ENCODE measurements at regions not wholly inside any gene's neighbourhood (a gene's known extent, or its start where the extent isn't known, plus 50 kb on each side); places are given as distances from the start of the nearest gene placed in this dataset.
"Not testable (repeated sequence)": the region's sequence is repeated elsewhere in the genome, so short reads cannot be mapped to it uniquely, and the experiment has no call there.

DNA sequence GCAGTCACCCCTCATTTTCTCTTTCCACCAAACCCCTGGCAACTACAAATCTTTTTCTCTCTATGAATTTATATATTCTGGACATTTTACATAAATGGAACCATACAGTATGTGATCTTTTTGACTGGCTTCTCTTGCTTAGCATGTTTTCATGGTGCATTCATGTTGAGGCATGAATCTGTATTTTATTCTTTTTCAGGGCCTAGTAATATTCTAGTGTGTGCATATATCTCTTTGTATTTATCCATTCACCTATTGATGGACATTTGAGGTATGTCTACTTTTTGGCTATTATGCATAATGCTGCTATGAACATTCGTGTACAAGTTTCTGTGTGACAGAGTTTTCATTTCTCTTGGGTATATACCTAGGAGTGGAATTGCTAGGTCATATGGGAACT lies 78.2 kb downstream of the HACD1 start:
- no CpG with 5 or more reads among the region's 1 CpG for WGBS (ENCODE audit: insufficient coverage, low lambda C conversion rate)
- Histone ChIP-seq H3K27ac (ENCODE audit: low read length) (no peak overlapping the region), H3K4me3 (ENCODE audit: low read length) (no peak overlapping the region), H3K36me3 (ENCODE audit: control insufficient read depth, insufficient read depth, low read length) (no peaks in the 10 kb centered on the region), H3K9me3 (ENCODE audit: control insufficient read depth, low read depth, low read length) (no peaks in the 10 kb centered on the region), H3K27me3 (ENCODE audit: control insufficient read depth, insufficient read depth, low read length) (no peaks in the 10 kb centered on the region), H3K4me1 (ENCODE audit: control insufficient read depth, insufficient read depth, low read length) (no peaks in the 10 kb centered on the region)
- no peak for DNase-seq

DNA sequence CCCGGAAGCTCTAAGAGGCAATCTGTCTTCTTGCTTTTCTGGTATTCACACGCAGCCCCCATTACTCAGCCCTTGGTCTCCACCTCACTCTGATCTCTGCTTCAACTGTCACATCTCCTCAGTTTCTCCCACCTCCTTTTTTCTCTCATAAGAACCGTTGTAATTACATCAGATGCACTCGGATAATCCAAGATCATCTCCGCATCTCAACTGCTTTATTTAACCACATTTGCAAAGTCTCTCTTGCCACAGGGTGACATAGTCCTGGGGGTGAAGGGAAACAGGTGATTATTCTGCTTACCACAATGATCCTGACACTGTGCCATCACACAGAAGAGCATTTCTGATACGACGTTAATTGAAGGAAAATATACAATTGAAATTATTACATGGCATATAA lies 79.9 kb downstream of the HACD1 start:
- no peaks in the 10 kb centered on the region for H3K9me3 ChIP-seq (ENCODE audit: control insufficient read depth, low read depth, low read length)
- no peak overlapping the region for H3K27ac ChIP-seq (ENCODE audit: low read length)
- DNase-seq: no peak
- H3K36me3 ChIP-seq (ENCODE audit: control insufficient read depth, insufficient read depth, low read length): no peaks in the 10 kb centered on the region
- no peaks in the 10 kb centered on the region for H3K27me3 ChIP-seq (ENCODE audit: control insufficient read depth, insufficient read depth, low read length)
- no peaks in the 10 kb centered on the region for H3K4me1 ChIP-seq (ENCODE audit: control insufficient read depth, insufficient read depth, low read length)
- no peak overlapping the region for H3K4me3 ChIP-seq (ENCODE audit: low read length)
- 87% methylated on average over 4 of the region's 7 CpGs for WGBS (ENCODE audit: insufficient coverage, low lambda C conversion rate)

DNA sequence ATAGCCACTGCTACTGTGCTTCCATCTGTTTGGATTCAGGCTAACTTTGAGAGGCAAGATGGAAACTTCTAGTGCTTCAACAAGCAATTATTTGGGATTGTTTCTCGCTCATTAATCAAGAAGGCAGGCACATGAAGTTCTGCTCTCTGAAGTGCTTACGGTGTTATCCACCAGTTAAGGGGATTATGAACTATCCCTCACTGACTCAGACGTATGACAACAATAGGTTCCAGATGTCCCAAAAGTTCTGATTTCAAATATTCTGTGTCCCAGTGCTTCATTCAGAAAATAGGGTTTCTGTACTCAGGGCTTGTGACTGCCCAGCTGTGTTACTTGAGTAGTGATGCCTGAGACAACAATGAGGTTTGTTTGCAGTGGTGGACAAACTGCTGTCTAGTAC lies 81.0 kb downstream of the HACD1 start:
- Histone ChIP-seq H3K4me3 (ENCODE audit: low read length) (no peak overlapping the region), H3K4me1 (ENCODE audit: control insufficient read depth, insufficient read depth, low read length) (no peaks in the 10 kb centered on the region), H3K9me3 (ENCODE audit: control insufficient read depth, low read depth, low read length) (no peaks in the 10 kb centered on the region), H3K36me3 (ENCODE audit: control insufficient read depth, insufficient read depth, low read length) (no peaks in the 10 kb centered on the region), H3K27ac (ENCODE audit: low read length) (no peak overlapping the region), H3K27me3 (ENCODE audit: control insufficient read depth, insufficient read depth, low read length) (no peaks in the 10 kb centered on the region)
- WGBS (ENCODE audit: insufficient coverage, low lambda C conversion rate): no CpG with 5 or more reads among the region's 3 CpGs
- DNase-seq: no peak

DNA sequence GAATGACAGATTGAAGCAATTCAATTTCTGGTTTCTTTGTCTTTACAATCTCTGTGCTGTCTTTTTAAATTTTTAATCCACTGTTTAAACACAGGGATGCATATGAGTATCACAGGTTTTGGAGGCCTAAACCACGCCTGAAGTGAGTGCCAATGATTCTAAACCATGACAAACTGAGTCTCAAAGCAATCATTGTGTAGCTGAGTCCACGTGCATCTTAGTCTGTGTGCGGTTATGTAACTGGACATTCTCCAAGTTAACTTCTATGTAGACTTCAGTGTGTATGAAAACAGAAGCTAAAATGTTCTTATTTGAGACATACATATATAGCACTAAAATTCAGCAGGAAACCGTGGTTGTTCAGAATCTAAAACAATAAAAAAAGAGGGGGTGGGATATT lies 79.3 kb upstream of the ST8SIA6 start:
- Histone ChIP-seq H3K4me1 (ENCODE audit: control insufficient read depth, insufficient read depth, low read length) (no peaks in the 10 kb centered on the region), H3K9me3 (ENCODE audit: control insufficient read depth, low read depth, low read length) (no peaks in the 10 kb centered on the region), H3K4me3 (ENCODE audit: low read length) (no peak overlapping the region), H3K27ac (ENCODE audit: low read length) (no peak overlapping the region), H3K27me3 (ENCODE audit: control insufficient read depth, insufficient read depth, low read length) (no peaks in the 10 kb centered on the region), H3K36me3 (ENCODE audit: control insufficient read depth, insufficient read depth, low read length) (no peaks in the 10 kb centered on the region)
- WGBS (ENCODE audit: insufficient coverage, low lambda C conversion rate): 83% methylated on average over 1 of the region's 4 CpGs
- DNase-seq: no peak

DNA sequence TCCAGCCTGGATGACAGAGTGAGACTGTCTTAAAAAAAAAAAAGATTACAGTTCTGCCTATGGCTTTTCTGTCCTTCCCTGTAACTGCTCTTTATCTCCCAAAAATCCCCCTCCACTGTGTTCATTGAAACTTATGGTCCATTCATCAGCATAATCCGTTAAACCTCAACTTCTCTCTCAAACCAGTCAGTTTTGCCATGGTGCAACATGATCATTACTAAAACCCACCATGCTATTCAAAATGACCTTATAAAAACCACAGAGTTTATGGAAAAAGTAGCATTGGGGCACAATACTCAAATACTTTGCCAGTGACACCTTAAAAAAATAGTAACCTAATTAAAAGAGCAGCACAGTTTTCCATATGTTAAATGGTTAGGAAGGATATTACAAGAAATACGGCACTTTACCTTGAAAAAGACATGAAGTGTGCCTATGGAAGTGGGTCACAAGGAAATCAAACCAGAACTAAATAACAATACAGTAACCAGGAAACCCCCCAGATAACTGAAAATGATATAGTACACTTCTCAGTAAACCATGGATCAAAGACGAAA lies 74.0 kb upstream of the ST8SIA6 start:
- H3K4me3 ChIP-seq (ENCODE audit: low read length): no peak overlapping the region
- H3K36me3 ChIP-seq (ENCODE audit: control insufficient read depth, insufficient read depth, low read length): no peaks in the 10 kb centered on the region
- no peaks in the 10 kb centered on the region for H3K9me3 ChIP-seq (ENCODE audit: control insufficient read depth, low read depth, low read length)
- no peaks in the 10 kb centered on the region for H3K27me3 ChIP-seq (ENCODE audit: control insufficient read depth, insufficient read depth, low read length)
- H3K27ac ChIP-seq (ENCODE audit: low read length): no peak overlapping the region
- H3K4me1 ChIP-seq (ENCODE audit: control insufficient read depth, insufficient read depth, low read length): no peaks in the 10 kb centered on the region
- 90% methylated on average over 3 of the region's 3 CpGs for WGBS (ENCODE audit: insufficient coverage, low lambda C conversion rate)
- no peak for DNase-seq

DNA sequence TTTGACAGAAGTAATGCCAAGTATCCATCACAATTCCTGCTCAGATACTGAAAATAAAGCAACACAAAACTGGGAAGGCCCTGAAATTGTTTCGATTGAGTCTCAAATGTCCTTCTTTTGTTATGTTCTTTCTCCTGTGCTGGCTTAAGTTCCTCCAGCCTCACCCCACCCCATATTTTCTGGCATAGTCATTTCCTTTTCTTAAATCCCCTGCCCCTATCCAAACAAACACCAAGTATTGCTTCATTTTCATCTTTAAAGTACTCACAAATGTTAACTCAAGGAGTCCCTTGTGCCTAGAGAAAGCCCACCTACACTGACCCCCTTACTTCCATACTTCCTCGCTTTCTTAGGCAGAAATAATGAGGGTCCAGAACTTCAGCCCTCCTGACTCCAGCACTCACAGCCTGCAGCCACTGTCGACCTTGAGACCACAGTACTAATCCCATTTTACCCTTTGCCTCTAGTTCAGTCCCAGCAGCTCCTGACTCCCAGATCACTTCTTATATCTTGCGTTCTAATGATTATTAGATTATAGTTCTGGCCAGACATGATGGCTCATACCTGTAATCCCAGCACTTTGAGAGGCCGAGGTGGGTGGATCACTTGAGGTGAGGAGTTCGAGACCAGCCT lies 73.2 kb upstream of the ST8SIA6 start:
- no peaks in the 10 kb centered on the region for H3K9me3 ChIP-seq (ENCODE audit: control insufficient read depth, low read depth, low read length)
- H3K4me1 ChIP-seq (ENCODE audit: control insufficient read depth, insufficient read depth, low read length): no peaks in the 10 kb centered on the region
- H3K27me3 ChIP-seq (ENCODE audit: control insufficient read depth, insufficient read depth, low read length): no peaks in the 10 kb centered on the region
- 87% methylated on average over 3 of the region's 6 CpGs for WGBS (ENCODE audit: insufficient coverage, low lambda C conversion rate)
- no peak for DNase-seq
- no peak overlapping the region for H3K4me3 ChIP-seq (ENCODE audit: low read length)
- H3K27ac ChIP-seq (ENCODE audit: low read length): no peak overlapping the region
- H3K36me3 ChIP-seq (ENCODE audit: control insufficient read depth, insufficient read depth, low read length): no peaks in the 10 kb centered on the region

DNA sequence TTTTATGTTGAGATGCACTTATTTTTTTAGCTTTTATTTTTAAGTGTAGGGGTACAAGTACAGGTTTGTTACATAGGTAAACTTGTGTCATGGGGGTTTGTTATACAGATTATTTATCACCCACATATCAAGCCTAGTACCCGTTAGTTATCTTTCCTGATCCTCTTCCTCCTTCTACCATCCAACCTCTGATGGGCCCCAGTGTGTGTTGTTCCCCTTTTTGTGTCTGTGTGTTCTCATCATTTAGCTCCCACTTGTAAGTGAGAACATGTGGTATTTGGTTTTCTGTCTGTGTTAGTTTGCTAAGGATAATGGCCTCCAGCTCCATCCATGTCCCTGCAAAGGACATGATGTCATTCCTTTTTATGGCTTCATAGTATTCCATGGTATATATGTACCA lies 72.2 kb upstream of the ST8SIA6 start:
- not testable (repeated sequence) for H3K36me3 ChIP-seq (ENCODE audit: control insufficient read depth, insufficient read depth, low read length); H3K9me3 ChIP-seq (ENCODE audit: control insufficient read depth, low read depth, low read length); H3K4me1 ChIP-seq (ENCODE audit: control insufficient read depth, insufficient read depth, low read length); DNase-seq; H3K27me3 ChIP-seq (ENCODE audit: control insufficient read depth, insufficient read depth, low read length); H3K27ac ChIP-seq (ENCODE audit: low read length); H3K4me3 ChIP-seq (ENCODE audit: low read length)
- WGBS (ENCODE audit: insufficient coverage, low lambda C conversion rate): no CpG with 5 or more reads among the region's 1 CpG

DNA sequence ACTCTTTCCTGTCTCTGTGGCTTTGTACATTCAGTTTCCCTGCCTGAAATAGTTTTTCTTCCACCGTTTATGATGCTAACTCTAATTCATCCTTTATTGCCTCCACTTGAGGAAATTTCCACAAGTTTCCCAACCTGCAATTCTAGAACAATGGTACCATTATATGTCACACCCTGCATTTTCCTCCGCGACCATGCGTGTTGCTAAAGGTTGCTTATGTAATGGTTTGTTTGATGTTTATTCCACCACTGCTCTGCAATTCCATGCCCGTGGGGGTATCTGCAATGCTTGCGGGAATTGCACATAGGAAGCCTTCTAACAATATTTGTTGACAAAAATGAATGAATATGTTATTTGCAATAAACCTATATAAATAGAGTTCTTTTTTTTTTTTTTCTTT lies 69.5 kb upstream of the ST8SIA6 start:
- WGBS (ENCODE audit: insufficient coverage, low lambda C conversion rate): 83% methylated on average over 1 of the region's 6 CpGs
- H3K36me3 ChIP-seq (ENCODE audit: control insufficient read depth, insufficient read depth, low read length): no peaks in the 10 kb centered on the region
- no peak overlapping the region for H3K4me3 ChIP-seq (ENCODE audit: low read length)
- DNase-seq: no peak
- H3K27me3 ChIP-seq (ENCODE audit: control insufficient read depth, insufficient read depth, low read length): no peaks in the 10 kb centered on the region
- H3K4me1 ChIP-seq (ENCODE audit: control insufficient read depth, insufficient read depth, low read length): no peaks in the 10 kb centered on the region
- H3K9me3 ChIP-seq (ENCODE audit: control insufficient read depth, low read depth, low read length): peaks cover 3% of the 10 kb centered on the region
- H3K27ac ChIP-seq (ENCODE audit: low read length): no peak overlapping the region

DNA sequence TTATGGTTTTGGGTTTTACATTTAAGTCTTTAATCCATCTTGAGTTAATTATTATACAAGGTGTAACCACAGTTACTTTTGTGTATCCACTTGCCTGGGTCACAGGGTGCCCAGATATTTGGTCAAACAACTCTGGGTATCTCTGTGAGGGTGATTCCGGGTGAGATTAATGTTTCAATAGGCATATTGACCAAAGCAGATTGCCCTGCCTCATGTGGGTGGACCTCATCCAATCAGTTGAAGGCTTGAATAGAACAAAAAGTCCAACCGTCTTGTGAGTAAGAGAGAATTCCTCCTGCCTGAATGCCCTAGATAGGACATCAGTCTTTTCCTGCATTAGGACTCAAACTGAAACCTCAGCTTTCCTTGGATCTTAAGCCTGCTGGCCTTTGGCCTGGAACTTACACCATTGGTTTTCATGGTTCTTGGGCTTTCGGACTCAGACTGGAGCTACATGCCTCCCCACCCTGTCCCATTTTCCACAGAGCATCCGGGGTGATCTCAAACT lies 68.9 kb upstream of the ST8SIA6 start:
- Histone ChIP-seq H3K36me3 (ENCODE audit: control insufficient read depth, insufficient read depth, low read length) (no peaks in the 10 kb centered on the region), H3K27ac (ENCODE audit: low read length) (no peak overlapping the region), H3K27me3 (ENCODE audit: control insufficient read depth, insufficient read depth, low read length) (no peaks in the 10 kb centered on the region), H3K4me1 (ENCODE audit: control insufficient read depth, insufficient read depth, low read length) (no peaks in the 10 kb centered on the region), H3K4me3 (ENCODE audit: low read length) (no peak overlapping the region), H3K9me3 (ENCODE audit: control insufficient read depth, low read depth, low read length) (peaks cover 3% of the 10 kb centered on the region)
- WGBS (ENCODE audit: insufficient coverage, low lambda C conversion rate): no CpG with 5 or more reads among the region's 4 CpGs
- DNase-seq: no peak

DNA sequence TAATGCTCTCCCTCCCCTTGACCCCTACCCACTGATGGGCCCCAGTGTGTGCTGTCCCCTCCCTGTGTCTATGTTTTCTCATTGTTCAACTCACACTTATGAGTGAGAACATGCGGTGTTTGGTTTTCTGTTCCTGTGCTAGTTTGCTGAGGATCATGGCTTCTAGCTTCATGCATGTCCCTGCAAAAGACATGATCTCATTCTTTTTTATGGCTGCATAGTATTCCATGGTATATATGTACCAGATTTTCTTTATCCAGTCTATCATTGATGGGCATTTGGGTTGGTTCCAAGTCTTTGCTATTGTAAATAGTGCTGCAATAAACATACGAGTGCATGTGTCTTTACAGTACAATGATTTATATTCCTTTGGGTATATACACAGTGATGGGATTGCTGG lies 67.9 kb upstream of the ST8SIA6 start:
- H3K4me3 ChIP-seq (ENCODE audit: low read length); H3K27ac ChIP-seq (ENCODE audit: low read length): not testable (repeated sequence)

DNA sequence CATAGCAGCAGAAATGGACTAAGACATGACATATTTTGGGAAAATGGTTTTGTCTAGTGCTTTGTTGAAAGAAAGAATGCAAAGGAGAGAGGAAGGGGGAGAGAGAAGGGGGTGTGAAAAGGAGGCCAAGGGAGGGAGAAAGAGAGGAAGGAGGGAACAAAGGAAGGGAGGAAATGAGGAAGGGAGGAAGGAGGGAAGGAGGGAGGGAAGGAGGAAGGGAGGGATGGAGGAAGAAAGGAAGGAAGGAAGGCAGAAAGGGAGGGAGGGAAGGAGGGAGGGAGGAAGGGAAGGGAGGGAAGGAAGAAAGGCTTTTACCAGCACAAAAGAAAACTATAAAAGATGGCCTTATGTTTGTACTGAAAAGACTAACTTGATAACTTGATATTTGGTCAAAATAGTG lies 65.1 kb upstream of the ST8SIA6 start:
- no peak for DNase-seq
- Histone ChIP-seq H3K27me3 (ENCODE audit: control insufficient read depth, insufficient read depth, low read length) (no peaks in the 10 kb centered on the region), H3K36me3 (ENCODE audit: control insufficient read depth, insufficient read depth, low read length) (no peaks in the 10 kb centered on the region), H3K4me1 (ENCODE audit: control insufficient read depth, insufficient read depth, low read length) (no peaks in the 10 kb centered on the region), H3K4me3 (ENCODE audit: low read length) (no peak overlapping the region), H3K9me3 (ENCODE audit: control insufficient read depth, low read depth, low read length) (peaks cover 3% of the 10 kb centered on the region), H3K27ac (ENCODE audit: low read length) (no peak overlapping the region)

More for the DNA sequence above, 67.9 kb upstream of the ST8SIA6 start:
- H3K4me1 ChIP-seq (ENCODE audit: control insufficient read depth, insufficient read depth, low read length); H3K9me3 ChIP-seq (ENCODE audit: control insufficient read depth, low read depth, low read length); H3K27me3 ChIP-seq (ENCODE audit: control insufficient read depth, insufficient read depth, low read length); H3K36me3 ChIP-seq (ENCODE audit: control insufficient read depth, insufficient read depth, low read length); DNase-seq: not testable (repeated sequence)
- WGBS (ENCODE audit: insufficient coverage, low lambda C conversion rate): no CpG with 5 or more reads among the region's 2 CpGs
